ENCODE measurements at regions not wholly inside any gene's neighbourhood (a gene's known extent, or its start where the extent isn't known, plus 50 kb on each side); places are given as distances from the start of the nearest gene placed in this dataset.

DNA sequence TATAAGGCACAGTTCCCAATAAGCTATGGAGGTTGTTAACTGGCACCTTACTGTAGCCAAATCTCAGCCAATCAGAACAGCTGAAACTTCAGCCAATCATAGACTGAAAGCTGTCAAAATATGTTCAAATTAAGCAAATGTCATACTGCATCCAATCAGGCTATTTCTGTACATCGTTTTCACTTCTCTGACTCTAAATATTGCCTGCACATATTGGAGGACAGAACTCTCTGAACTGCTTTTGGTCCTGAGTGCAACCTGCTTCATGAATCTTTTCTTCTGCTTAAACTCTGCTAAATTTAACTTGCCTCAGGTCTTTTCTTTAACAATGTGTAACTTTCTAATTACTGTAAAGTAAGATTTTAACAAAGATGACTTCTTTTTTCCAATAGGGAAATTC is 1198.9 kb upstream of the PCDH7 start:
- no peak for DNase-seq (ENCODE audit: low read depth)
- no peak overlapping the region for H3K4me3 ChIP-seq (ENCODE audit: low read depth, low read length)
- TF ChIP-seq MAX (IDR thresholded peaks at IDR 0.05; ENCODE audit: low read depth, low read length) (no peak), MYC (IDR thresholded peaks at IDR 0.05; ENCODE audit: low read depth, low read length) (no peak), POLR2A (IDR thresholded peaks at IDR 0.05; ENCODE audit: extremely low read depth, insufficient read length) (no peak), CTCF (IDR thresholded peaks at IDR 0.05; ENCODE audit: low read depth, low read length) (no peak)

- no peak for DNase-seq (ENCODE audit: low read depth)
- TF ChIP-seq POLR2A (IDR thresholded peaks at IDR 0.05; ENCODE audit: extremely low read depth, insufficient read length), result no peak
- no peak for TF ChIP-seq CTCF (IDR thresholded peaks at IDR 0.05; ENCODE audit: low read depth, low read length)
- no peak for TF ChIP-seq MYC (IDR thresholded peaks at IDR 0.05; ENCODE audit: low read depth, low read length)
- no peak for TF ChIP-seq MAX (IDR thresholded peaks at IDR 0.05; ENCODE audit: low read depth, low read length)
- H3K4me3 ChIP-seq (ENCODE audit: low read depth, low read length), result no peak overlapping the region
Measured at GRCh38 chr4:29536745-29537144, 1183.4 kb upstream of the PCDH7 start.

DNA sequence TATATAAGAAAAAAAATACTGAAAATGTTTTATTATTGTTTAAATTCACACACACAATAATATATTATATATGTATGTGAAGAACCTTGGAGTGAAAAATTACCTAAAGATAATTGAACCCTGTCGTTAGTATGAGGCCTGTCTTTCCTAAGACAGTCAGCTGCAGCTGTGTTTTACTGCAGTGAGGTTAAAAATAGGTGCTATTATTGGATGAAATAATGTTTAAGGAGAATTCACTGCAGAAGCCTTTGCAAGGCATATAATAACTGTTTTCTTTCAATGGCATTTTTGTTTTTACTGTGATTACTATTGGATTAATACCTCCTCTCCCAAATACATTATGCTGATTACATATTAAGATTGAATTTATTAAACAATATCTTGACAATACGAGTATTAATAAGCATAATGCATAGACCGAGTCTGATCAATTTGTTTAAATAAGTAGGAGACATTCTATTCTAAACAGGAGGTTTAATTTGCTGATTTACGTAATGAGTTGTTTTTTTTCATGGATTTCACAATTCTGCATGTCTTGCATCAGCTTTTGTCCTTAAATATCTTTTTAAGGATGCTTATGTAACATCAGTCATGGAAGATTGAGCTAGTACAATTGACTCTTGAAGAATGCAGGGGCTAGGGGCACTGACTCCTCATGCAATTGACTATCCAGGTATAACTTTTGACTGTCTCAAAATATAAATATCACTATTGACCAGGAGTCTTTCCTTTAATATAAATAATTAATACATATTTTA is 1181.1 kb upstream of the PCDH7 start:
- H3K4me3 ChIP-seq (ENCODE audit: low read depth, low read length), result no peak overlapping the region
- peak; percentile 8 for DNase-seq (ENCODE audit: low read depth)
- TF ChIP-seq CTCF (IDR thresholded peaks at IDR 0.05; ENCODE audit: low read depth, low read length), result no peak
- no peak for TF ChIP-seq MYC (IDR thresholded peaks at IDR 0.05; ENCODE audit: low read depth, low read length)

- no peak for DNase-seq (ENCODE audit: low read depth)
- TF ChIP-seq MAX (IDR thresholded peaks at IDR 0.05; ENCODE audit: low read depth, low read length) (no peak), POLR2A (IDR thresholded peaks at IDR 0.05; ENCODE audit: extremely low read depth, insufficient read length) (no peak), CTCF (IDR thresholded peaks at IDR 0.05; ENCODE audit: low read depth, low read length) (no peak), MYC (IDR thresholded peaks at IDR 0.05; ENCODE audit: low read depth, low read length) (no peak)
- no peak overlapping the region for H3K4me3 ChIP-seq (ENCODE audit: low read depth, low read length)
Measured at GRCh38 chr4:29540439-29541102, 1179.6 kb upstream of the PCDH7 start.

GRCh38 chr4:29541757-29542156 is 1178.4 kb upstream of the PCDH7 start:
- no peak for DNase-seq (ENCODE audit: low read depth)
- no peak overlapping the region for H3K4me3 ChIP-seq (ENCODE audit: low read depth, low read length)
- TF ChIP-seq MAX (IDR thresholded peaks at IDR 0.05; ENCODE audit: low read depth, low read length), result no peak
- TF ChIP-seq POLR2A (IDR thresholded peaks at IDR 0.05; ENCODE audit: extremely low read depth, insufficient read length), result no peak
- TF ChIP-seq CTCF (IDR thresholded peaks at IDR 0.05; ENCODE audit: low read depth, low read length), result no peak
- TF ChIP-seq MYC (IDR thresholded peaks at IDR 0.05; ENCODE audit: low read depth, low read length), result no peak
